Smooth muscle cell (in vitro differentiated cells): ENCODE measurements at regions not wholly inside any gene's neighbourhood (a gene's known extent, or its start where the extent isn't known, plus 50 kb on each side); places are given as distances from the start of the nearest gene placed in this dataset.

ENCODE experiments used
- DNase-seq: peaks from one replicate; lab custom pipeline; 2025; ENCODE audit not compliant: unreplicated experiment; lab: John Stamatoyannopoulos, UW
- H2AFZ ChIP-seq: fragments of 200-600 bp; sonication (generic); 2 replicates; pipeline ENCODE4 v1.6.0; 2016; ENCODE audit warnings: antibody characterized with exemption, low read depth, mild to moderate bottlenecking
- H3F3A ChIP-seq: fragments of 200-600 bp; sonication (generic); 2 replicates; pipeline ENCODE4 v1.6.0; 2017; ENCODE audit warnings: antibody characterized with exemption, low read depth
- H3K27ac ChIP-seq: fragments of 200-600 bp; sonication (generic); 2 replicates; pipeline ENCODE4 v1.5.1; 2016; ENCODE audit warnings: low read depth, mild to moderate bottlenecking
- H3K27me3 ChIP-seq: fragments of 200-600 bp; sonication (generic); 2 replicates; pipeline ENCODE4 v1.6.1; 2016; ENCODE audit warnings: low read depth, mild to moderate bottlenecking
- H3K36me3 ChIP-seq: fragments of 200-600 bp; sonication (generic); 2 replicates; pipeline ENCODE4 v1.5.1; 2016; ENCODE audit warnings: low read depth
- H3K4me1 ChIP-seq: fragments of 200-600 bp; sonication (generic); 2 replicates; pipeline ENCODE4 v1.5.1; 2016; ENCODE audit warnings: low read depth
- H3K4me2 ChIP-seq: fragments of 200-600 bp; sonication (generic); 2 replicates; pipeline ENCODE4 v1.6.0; 2016; ENCODE audit warnings: mild to moderate bottlenecking
- H3K4me3 ChIP-seq: fragments of 200-600 bp; sonication (generic); 2 replicates; pipeline ENCODE4 v1.5.1; 2016; ENCODE audit warnings: mild to moderate bottlenecking
- H3K79me2 ChIP-seq: fragments of 200-600 bp; sonication (generic); 2 replicates; pipeline ENCODE4 v1.6.0; 2016; ENCODE audit warnings: low read depth, mild to moderate bottlenecking
- H3K9ac ChIP-seq: fragments of 200-600 bp; sonication (generic); 2 replicates; pipeline ENCODE4 v1.6.0; 2016; ENCODE audit warnings: low read depth
- H3K9me3 ChIP-seq: fragments of 200-600 bp; sonication (generic); replicated peaks from 2 replicates; pipeline ENCODE4 v1.5.1; 2016; ENCODE audit warnings: low read depth
- H4K20me1 ChIP-seq: fragments of 200-600 bp; sonication (generic); 2 replicates; pipeline ENCODE4 v1.6.0; 2016; ENCODE audit warnings: low read depth
- CTCF ChIP-seq: fragments of 200-600 bp; sonication (generic); IDR thresholded peaks from 2 replicates; pipeline ENCODE4 v1.5.1; 2017; ENCODE audit warnings: borderline replicate concordance, mild to moderate bottlenecking, antibody characterized with exemption; ENCODE audit not compliant: insufficient read depth, poor library complexity, severe bottlenecking
- WGBS: methylation state at CpG from one replicate; pipeline ENCODE4 v1.1.7; 2016; ENCODE audit warnings: low lambda C conversion rate; 5-methylcytosine and 5-hydroxymethylcytosine counted together

- no peak overlapping the region for H3K27ac ChIP-seq
- H3K9ac ChIP-seq = no peak overlapping the region
- H3K36me3 ChIP-seq = no peaks in the 10 kb centered on the region
- H3K79me2 ChIP-seq = no peaks in the 10 kb centered on the region
- TF ChIP-seq CTCF = no peak
- no peak overlapping the region for H3K4me2 ChIP-seq
- no peaks in the 10 kb centered on the region for H3K27me3 ChIP-seq
- no peaks in the 10 kb centered on the region for H3K4me1 ChIP-seq
- DNase-seq = no peak
- H2AFZ ChIP-seq = no peak overlapping the region
- H4K20me1 ChIP-seq = no peaks in the 10 kb centered on the region
- no peaks in the 10 kb centered on the region for H3F3A ChIP-seq
- WGBS = 89% methylated on average over 2 of the region's 2 CpGs
- no peak overlapping the region for H3K4me3 ChIP-seq
- H3K9me3 ChIP-seq = no peaks in the 10 kb centered on the region
Observed at GRCh38 chr1:78722105-78722504, 72.5 kb downstream of the IFI44 start.

GRCh38 chr1:78722521-78722920, 72.9 kb downstream of the IFI44 start:
- WGBS = 85% methylated on average over 1 of the region's 1 CpG
- TF ChIP-seq CTCF = no peak

GRCh38 chr1:78722947-78723346, 73.3 kb downstream of the IFI44 start:
- no peaks in the 10 kb centered on the region for H3K27me3 ChIP-seq

More at GRCh38 chr1:78722521-78722920, 72.9 kb downstream of the IFI44 start:
- no peak overlapping the region for H2AFZ ChIP-seq
- no peaks in the 10 kb centered on the region for H3K4me1 ChIP-seq
- no peak overlapping the region for H3K4me3 ChIP-seq
- no peak overlapping the region for H3K4me2 ChIP-seq
- no peaks in the 10 kb centered on the region for H3K27me3 ChIP-seq
- H3K79me2 ChIP-seq = no peaks in the 10 kb centered on the region
- no peaks in the 10 kb centered on the region for H3F3A ChIP-seq
- no peak for DNase-seq
- H3K9me3 ChIP-seq = no peaks in the 10 kb centered on the region
- H4K20me1 ChIP-seq = no peaks in the 10 kb centered on the region
- H3K9ac ChIP-seq = no peak overlapping the region
- no peak overlapping the region for H3K27ac ChIP-seq
- H3K36me3 ChIP-seq = no peaks in the 10 kb centered on the region

More at GRCh38 chr1:78722947-78723346, 73.3 kb downstream of the IFI44 start:
- Histone ChIP-seq H4K20me1 (no peaks in the 10 kb centered on the region), H3K4me2 (no peak overlapping the region), H3F3A (no peaks in the 10 kb centered on the region), H3K4me1 (no peaks in the 10 kb centered on the region), H3K36me3 (no peaks in the 10 kb centered on the region), H3K4me3 (no peak overlapping the region), H2AFZ (no peak overlapping the region), H3K9me3 (no peaks in the 10 kb centered on the region), H3K9ac (no peak overlapping the region), H3K79me2 (no peaks in the 10 kb centered on the region), H3K27ac (no peak overlapping the region)
- 64% methylated on average over 3 of the region's 3 CpGs for WGBS
- no peak for TF ChIP-seq CTCF
- DNase-seq = no peak
